ENCODE measurements at regions not wholly inside any gene's neighbourhood (a gene's known extent, or its start where the extent isn't known, plus 50 kb on each side); places are given as distances from the start of the nearest gene placed in this dataset.

- H3K4me3 Mint-ChIP-seq = no peak overlapping the region
- TF ChIP-seq CTCF (IDR thresholded peaks at IDR 0.05) = no peak
- H3K4me1 Mint-ChIP-seq (ENCODE audit: low read depth) = no peaks in the 10 kb centered on the region
- no peaks in the 10 kb centered on the region; the same call in 1 of the 2 replicates for H3K27me3 Mint-ChIP-seq (ENCODE audit: insufficient read depth)
- H3K36me3 Mint-ChIP-seq (ENCODE audit: low read depth) = no peaks in the 10 kb centered on the region
- H3K9me3 Mint-ChIP-seq = peaks cover 8% of the 10 kb centered on the region
- no peak for DNase-seq
- no peak overlapping the region for H3K27ac Mint-ChIP-seq
Measured at GRCh38 chr1:57553666-57554065, 129.8 kb upstream of the DAB1 start.

- Mint-ChIP-seq H3K36me3 (ENCODE audit: low read depth) (no peaks in the 10 kb centered on the region), H3K27ac (no peak overlapping the region), H3K4me1 (ENCODE audit: low read depth) (no peaks in the 10 kb centered on the region), H3K9me3 (peaks cover 8% of the 10 kb centered on the region), H3K4me3 (no peak overlapping the region), H3K27me3 (ENCODE audit: insufficient read depth) (no peaks in the 10 kb centered on the region; the same call in 1 of the 2 replicates)
- DNase-seq = no peak
- no peak for TF ChIP-seq CTCF (IDR thresholded peaks at IDR 0.05)
Measured at GRCh38 chr1:57551476-57551875, 127.6 kb upstream of the DAB1 start.

GRCh38 chr1:57550092-57550491 lies 126.2 kb upstream of the DAB1 start:
- DNase-seq = no peak
- Mint-ChIP-seq H3K9me3 (peaks cover 17% of the 10 kb centered on the region), H3K27me3 (ENCODE audit: insufficient read depth) (no peaks in the 10 kb centered on the region; the same call in 1 of the 2 replicates), H3K4me3 (no peak overlapping the region), H3K4me1 (ENCODE audit: low read depth) (no peaks in the 10 kb centered on the region), H3K27ac (no peak overlapping the region), H3K36me3 (ENCODE audit: low read depth) (no peaks in the 10 kb centered on the region)
- TF ChIP-seq CTCF (IDR thresholded peaks at IDR 0.05) = no peak

- DNase-seq = no peak
- peaks cover 17% of the 10 kb centered on the region for H3K9me3 Mint-ChIP-seq
- H3K4me1 Mint-ChIP-seq (ENCODE audit: low read depth) = no peaks in the 10 kb centered on the region
- H3K27me3 Mint-ChIP-seq (ENCODE audit: insufficient read depth) = no peaks in the 10 kb centered on the region; the same call in 1 of the 2 replicates
- H3K4me3 Mint-ChIP-seq = no peak overlapping the region
- H3K36me3 Mint-ChIP-seq (ENCODE audit: low read depth) = no peaks in the 10 kb centered on the region
- H3K27ac Mint-ChIP-seq = no peak overlapping the region
- TF ChIP-seq CTCF (IDR thresholded peaks at IDR 0.05) = no peak
Measured at GRCh38 chr1:57549300-57549699, 125.4 kb upstream of the DAB1 start.

- no peaks in the 10 kb centered on the region; the same call in 1 of the 2 replicates for H3K27me3 Mint-ChIP-seq (ENCODE audit: insufficient read depth)
- TF ChIP-seq CTCF (IDR thresholded peaks at IDR 0.05) = no peak
- H3K36me3 Mint-ChIP-seq (ENCODE audit: low read depth) = no peaks in the 10 kb centered on the region
- H3K4me1 Mint-ChIP-seq (ENCODE audit: low read depth) = no peaks in the 10 kb centered on the region
- H3K9me3 Mint-ChIP-seq = peaks cover 9% of the 10 kb centered on the region; the same call in 1 of the 2 replicates
- H3K27ac Mint-ChIP-seq = no peak overlapping the region
- no peak overlapping the region for H3K4me3 Mint-ChIP-seq
- DNase-seq = no peak
Measured at GRCh38 chr1:57546549-57547330, 122.9 kb upstream of the DAB1 start.

All from HFFc6 (cell line).